Sigmoid colon (tissue), 3 donors: ENCODE measurements at regions not wholly inside any gene's neighbourhood (a gene's known extent, or its start where the extent isn't known, plus 50 kb on each side); places are given as distances from the start of the nearest gene placed in this dataset.

Source experiments
- CTCF ChIP-seq, 4 experiments: fragments of 450-650 bp in 3 of 4; fragments of 200-600 bp in 1 of 4; IDR thresholded peaks; one replicate each; pipeline ENCODE4 v1.5.1; 2016 to 2019; ENCODE audit warnings: antibody characterized with exemption in 4 of 4, mild to moderate bottlenecking in 3 of 4, moderate library complexity in 2 of 4
- POLR2A ChIP-seq, 2 donors: fragments of 450-650 bp; IDR thresholded peaks; one replicate each; pipeline ENCODE4 v1.6.1; 2016; ENCODE audit warnings: antibody characterized with exemption in 2 of 2, mild to moderate bottlenecking in 2 of 2, moderate library complexity in 2 of 2

GRCh38 chr5:52204310-52204709 is 583.4 kb upstream of the ITGA1 start:
- TF ChIP-seq POLR2A (IDR thresholded peaks at IDR 0.05) (no peak), CTCF (IDR thresholded peaks at IDR 0.05) (no peak)
